Thyroid gland (tissue), 4 donors: ENCODE measurements at regions not wholly inside any gene's neighbourhood (a gene's known extent, or its start where the extent isn't known, plus 50 kb on each side); places are given as distances from the start of the nearest gene placed in this dataset.

Experiments used
- POLR2A ChIP-seq, 2 donors: fragments of 450-650 bp; IDR thresholded peaks; one replicate each; pipeline ENCODE4 v1.6.1; 2017; ENCODE audit warnings: antibody characterized with exemption in 2 of 2, mild to moderate bottlenecking in 2 of 2, moderate library complexity in 1 of 2
- TF ChIP-seq, protein P1 (sequence below), 6 experiments: fragments of 200-600 bp in 3 of 6; fragments of 450-650 bp in 3 of 6; sonication (generic) in 3 of 6; IDR thresholded peaks; one replicate each; pipeline ENCODE4 v1.5.1; 2016 to 2019; ENCODE audit warnings: antibody characterized with exemption in 6 of 6, mild to moderate bottlenecking in 2 of 6, inconsistent platforms in 1 of 6, moderate library complexity in 1 of 6

- TF ChIP-seq POLR2A (IDR thresholded peaks at IDR 0.05), result no peak
- TF ChIP-seq, protein P1, sequence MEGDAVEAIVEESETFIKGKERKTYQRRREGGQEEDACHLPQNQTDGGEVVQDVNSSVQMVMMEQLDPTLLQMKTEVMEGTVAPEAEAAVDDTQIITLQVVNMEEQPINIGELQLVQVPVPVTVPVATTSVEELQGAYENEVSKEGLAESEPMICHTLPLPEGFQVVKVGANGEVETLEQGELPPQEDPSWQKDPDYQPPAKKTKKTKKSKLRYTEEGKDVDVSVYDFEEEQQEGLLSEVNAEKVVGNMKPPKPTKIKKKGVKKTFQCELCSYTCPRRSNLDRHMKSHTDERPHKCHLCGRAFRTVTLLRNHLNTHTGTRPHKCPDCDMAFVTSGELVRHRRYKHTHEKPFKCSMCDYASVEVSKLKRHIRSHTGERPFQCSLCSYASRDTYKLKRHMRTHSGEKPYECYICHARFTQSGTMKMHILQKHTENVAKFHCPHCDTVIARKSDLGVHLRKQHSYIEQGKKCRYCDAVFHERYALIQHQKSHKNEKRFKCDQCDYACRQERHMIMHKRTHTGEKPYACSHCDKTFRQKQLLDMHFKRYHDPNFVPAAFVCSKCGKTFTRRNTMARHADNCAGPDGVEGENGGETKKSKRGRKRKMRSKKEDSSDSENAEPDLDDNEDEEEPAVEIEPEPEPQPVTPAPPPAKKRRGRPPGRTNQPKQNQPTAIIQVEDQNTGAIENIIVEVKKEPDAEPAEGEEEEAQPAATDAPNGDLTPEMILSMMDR (IDR thresholded peaks at IDR 0.05), result no peak
Observed at GRCh38 chr2:234635284-234635683, 138.4 kb upstream of the ARL4C start.
